Activated CD4-positive, alpha-beta T cell treated with anti-CD3 and anti-CD28 coated beads, Interleukin-2, Interleukin-6, amounts not matched to agents 100 ng/mL and 50 ng/mL, durations not matched to agents 16 hours and 8 hours (primary cell): ENCODE measurements at regions not wholly inside any gene's neighbourhood (a gene's known extent, or its start where the extent isn't known, plus 50 kb on each side); places are given as distances from the start of the nearest gene placed in this dataset.

Experiments used
- DNase-seq: peaks from one replicate; pipeline ENCODE4 v3.0.0-alpha.2; 2020

GRCh38 chr10:25661632-25662031, 272.4 kb upstream of the MYO3A start:
- DNase-seq, result no peak

GRCh38 chr10:25666276-25666675, 267.8 kb upstream of the MYO3A start:
- no peak for DNase-seq

- DNase-seq, result no peak
Observed at GRCh38 chr10:25675204-25675603, 258.8 kb upstream of the MYO3A start.

GRCh38 chr10:25675615-25676014, 258.4 kb upstream of the MYO3A start:
- DNase-seq, result no peak

- DNase-seq, result no peak
Observed at GRCh38 chr10:25678220-25678619, 255.8 kb upstream of the MYO3A start.

GRCh38 chr10:25678666-25679065, 255.4 kb upstream of the MYO3A start:
- no peak for DNase-seq

GRCh38 chr10:25682203-25682851, 251.7 kb upstream of the MYO3A start:
- no peak for DNase-seq

- DNase-seq, result no peak
Observed at GRCh38 chr10:25683344-25683743, 250.7 kb upstream of the MYO3A start.

GRCh38 chr10:25687521-25687920, 246.5 kb upstream of the MYO3A start:
- DNase-seq, result no peak

GRCh38 chr10:25689346-25690100, 244.5 kb upstream of the MYO3A start:
- DNase-seq, result no peak

- no peak for DNase-seq
Observed at GRCh38 chr10:25692761-25693160, 241.3 kb upstream of the MYO3A start.

- no peak for DNase-seq
Observed at GRCh38 chr10:25694206-25694933, 239.7 kb upstream of the MYO3A start.

- no peak for DNase-seq
Observed at GRCh38 chr10:25694971-25695370, 239.1 kb upstream of the MYO3A start.

GRCh38 chr10:25695586-25695985, 238.4 kb upstream of the MYO3A start:
- no peak for DNase-seq

GRCh38 chr10:25696013-25696708, 237.9 kb upstream of the MYO3A start:
- DNase-seq, result no peak

GRCh38 chr10:25697412-25697811, 236.6 kb upstream of the MYO3A start:
- DNase-seq, result no peak

GRCh38 chr10:25698638-25699037, 235.4 kb upstream of the MYO3A start:
- DNase-seq, result no peak

- no peak for DNase-seq
Observed at GRCh38 chr10:25699631-25700030, 234.4 kb upstream of the MYO3A start.

GRCh38 chr10:25701652-25702051, 232.4 kb upstream of the MYO3A start:
- no peak for DNase-seq

- no peak for DNase-seq
Observed at GRCh38 chr10:25704622-25705021, 229.4 kb upstream of the MYO3A start.

GRCh38 chr10:25707572-25707971, 226.5 kb upstream of the MYO3A start:
- no peak for DNase-seq

- no peak for DNase-seq
Observed at GRCh38 chr10:25707976-25708671, 225.9 kb upstream of the MYO3A start.

- no peak for DNase-seq
Observed at GRCh38 chr10:25713894-25714240, 220.2 kb upstream of the MYO3A start.
